Activated CD4-positive, alpha-beta T cell treated with anti-CD3 and anti-CD28 coated beads, Interleukin-2, amount 50 U/mL, for 1 hour (primary cell): ENCODE measurements at regions not wholly inside any gene's neighbourhood (a gene's known extent, or its start where the extent isn't known, plus 50 kb on each side); places are given as distances from the start of the nearest gene placed in this dataset.
"Not testable (repeated sequence)": the region's sequence is repeated elsewhere in the genome, so short reads cannot be mapped to it uniquely, and the experiment has no call there.

Experiments used
- DNase-seq: peaks from one replicate; pipeline ENCODE4 v3.0.0-alpha.2; 2020

DNA sequence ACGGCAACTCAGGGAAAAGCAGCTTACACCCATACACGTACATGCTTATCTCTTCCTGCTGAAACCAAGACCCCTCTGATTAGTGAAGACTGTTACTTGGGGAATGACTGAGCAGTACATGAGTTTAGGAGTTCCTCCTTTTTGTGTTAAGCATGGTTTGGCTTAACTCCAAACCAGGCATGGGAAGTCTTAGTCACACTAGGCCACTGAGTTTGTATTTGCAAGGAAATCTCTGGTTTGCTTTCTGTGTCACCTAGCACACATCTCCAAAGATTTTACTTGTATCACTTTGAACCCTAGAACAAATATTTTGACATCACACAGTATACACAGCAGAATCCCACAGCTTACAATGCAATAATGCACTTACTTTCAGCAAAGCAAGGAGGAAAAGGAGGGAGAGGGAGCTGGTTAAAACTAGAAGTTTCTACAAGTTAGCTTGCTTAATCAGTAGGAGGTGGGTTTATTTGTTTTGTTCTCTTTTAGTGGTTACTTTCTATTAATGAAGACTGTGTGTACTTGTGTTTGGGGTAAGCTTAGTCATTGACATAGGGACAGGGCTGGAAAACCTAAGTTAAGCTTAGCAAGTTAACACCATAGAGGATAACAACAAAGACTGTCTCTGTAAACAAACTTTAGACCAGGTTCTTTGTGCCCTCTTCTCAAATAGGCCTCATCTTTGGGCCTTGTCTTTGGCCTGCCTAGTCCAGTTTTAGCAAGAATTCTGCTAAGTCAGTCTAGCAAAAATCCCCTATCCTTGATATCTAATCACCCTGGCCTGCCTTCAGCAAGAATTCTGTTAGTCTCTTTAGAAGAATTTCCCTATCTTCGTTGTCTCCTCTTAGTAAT lies 219.4 kb downstream of the MREG start:
- no peak for DNase-seq

DNA sequence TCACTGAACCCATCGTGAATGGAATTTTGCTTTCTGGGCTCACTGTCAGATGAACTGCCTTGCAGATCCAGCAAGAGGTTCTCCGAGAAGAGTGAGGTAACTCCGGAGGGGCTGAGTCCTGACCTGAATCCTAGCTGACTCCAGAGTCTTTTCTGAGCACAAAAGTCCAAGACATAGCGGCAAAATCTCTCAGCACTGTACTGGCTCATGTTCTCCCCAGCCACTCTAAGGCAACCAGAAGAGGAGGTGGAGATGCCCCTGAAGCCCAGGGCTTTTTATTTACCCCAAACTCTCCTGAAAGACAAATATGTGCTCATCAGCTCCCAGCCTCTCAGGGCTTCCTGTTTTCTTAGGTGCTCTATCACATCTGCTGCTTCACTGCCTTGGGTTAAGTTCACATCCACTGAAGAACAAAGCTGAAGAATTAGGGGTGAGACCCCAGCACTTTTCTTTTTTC lies 221.8 kb downstream of the MREG start:
- DNase-seq = no peak

DNA sequence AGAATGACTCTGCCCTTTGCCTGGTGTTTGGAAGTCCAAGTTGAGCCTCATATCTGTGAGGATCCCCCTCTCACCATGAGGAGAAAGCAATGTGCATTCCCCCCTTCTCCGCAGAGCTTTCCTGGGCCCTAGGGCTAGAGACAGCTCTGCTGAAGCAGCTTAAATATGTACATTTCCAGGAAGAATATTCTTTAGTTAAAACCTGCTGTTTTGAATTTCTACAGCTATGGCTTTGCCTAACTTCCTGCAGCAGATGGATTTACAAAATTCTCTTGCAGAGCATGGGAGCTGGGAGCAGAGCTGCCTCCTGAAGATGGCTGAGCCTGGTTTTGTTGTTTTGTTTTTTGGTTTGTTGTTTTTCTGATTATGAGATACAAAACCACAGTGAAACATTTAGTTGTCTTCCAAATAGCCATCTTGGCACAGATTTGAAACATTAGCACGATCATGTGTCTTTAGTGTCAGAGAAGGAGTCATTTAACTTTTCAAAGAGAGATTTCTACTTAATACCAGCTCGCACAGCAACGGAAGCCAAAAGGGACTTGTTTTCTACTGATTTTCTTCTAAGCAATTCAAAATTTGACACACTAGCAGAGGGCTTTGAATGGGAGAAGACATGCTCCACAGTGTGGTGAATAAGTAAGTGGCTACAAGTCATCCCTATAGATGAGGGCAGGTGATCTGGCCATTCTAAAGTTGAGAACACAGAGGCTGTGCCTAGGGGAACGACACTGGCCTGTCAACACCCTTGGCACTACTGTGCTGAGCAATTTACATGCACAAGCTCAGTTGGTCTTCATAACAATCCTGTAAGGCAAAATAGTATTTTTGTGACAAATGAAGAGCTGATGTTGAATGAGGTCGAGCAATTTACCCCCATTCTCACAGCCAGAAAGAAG lies 222.6 kb downstream of the MREG start:
- DNase-seq = no peak

DNA sequence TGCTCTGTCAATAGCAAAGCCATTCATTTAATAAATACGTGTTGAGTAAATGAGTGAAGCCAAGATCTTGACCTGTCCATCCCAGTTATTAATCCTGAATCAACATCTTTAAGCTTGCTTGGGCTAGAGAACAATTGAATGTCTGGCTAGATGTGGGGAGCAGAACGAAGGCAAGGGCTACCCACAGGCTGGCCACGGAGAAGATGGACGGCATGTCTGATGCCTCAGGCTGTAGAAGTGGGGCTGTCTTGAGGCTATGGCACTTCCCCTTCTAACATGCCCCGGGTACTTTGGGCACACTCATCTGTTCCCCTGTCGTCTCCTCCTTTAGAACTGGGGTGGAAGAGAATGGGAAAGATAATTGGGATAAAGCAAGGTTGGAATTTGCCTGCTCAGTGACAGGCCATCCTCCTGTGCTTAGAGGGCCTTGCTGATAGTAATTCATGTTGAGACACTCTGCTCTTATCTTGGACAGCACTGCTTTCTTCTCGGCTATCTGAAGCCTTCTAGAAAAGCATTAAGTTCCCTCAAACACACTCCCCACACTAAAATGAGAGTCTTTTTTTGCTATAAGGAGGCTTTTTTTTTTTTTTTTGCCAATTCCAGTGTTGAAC lies 225.7 kb downstream of the MREG start:
- no peak for DNase-seq

DNA sequence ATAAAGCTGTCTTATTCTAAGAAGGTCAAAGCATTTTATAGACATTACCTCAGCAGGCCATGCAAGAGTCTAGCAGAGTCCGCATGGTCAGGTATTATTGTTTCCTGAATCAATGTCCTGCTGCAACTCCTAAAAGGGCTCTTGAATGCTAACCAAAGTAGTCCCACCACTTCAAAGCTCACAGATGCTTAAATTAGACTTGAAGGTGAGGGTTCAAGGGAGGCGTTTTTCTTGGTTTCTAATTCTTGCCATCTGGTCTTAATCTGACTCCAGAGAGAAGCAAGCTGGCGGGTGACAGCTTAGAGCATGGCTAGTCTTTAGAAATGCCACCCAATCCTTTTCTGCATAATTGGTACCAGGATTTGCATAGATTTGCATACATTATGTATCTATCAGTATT lies 226.3 kb downstream of the MREG start:
- DNase-seq = no peak

DNA sequence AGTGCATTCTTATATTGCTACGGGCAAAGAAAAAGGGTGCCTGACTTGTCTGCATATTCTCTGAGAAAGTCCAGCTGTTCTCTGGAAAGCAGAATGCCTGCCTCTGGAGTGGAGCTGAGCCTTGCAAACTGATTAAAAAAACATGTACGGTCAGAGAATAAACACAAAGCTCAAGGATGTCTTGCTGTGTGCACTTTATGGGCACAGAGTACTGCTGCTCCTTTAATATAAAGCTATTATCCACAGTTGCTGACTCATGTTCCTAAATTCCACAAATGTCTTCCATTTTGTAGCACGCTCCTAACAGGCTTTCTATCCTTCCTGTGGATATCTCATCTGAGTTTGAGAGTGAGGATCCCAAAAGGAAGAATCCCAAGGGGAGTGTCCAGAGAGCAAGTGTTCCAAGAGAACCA lies 229.0 kb downstream of the MREG start:
- no peak for DNase-seq

DNA sequence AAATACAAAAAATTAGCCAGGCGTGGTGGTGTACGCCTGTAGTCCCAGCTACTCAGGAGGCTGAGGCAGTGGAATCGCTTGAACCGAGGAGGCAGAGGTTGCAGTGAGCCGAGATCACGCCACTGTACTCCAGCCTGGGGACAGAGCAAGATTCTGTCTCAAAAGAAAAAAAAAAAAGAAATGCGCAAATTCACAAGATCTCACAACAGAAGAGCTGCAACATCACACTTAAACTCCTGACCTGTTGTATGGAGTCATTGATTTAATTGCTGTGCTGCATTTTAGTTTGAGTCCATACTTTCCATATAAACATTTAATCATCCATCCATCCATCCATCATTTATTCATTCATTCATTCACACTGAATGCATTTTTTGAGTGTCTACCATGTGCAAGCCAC lies 229.7 kb downstream of the MREG start:
- DNase-seq = not testable (repeated sequence)

DNA sequence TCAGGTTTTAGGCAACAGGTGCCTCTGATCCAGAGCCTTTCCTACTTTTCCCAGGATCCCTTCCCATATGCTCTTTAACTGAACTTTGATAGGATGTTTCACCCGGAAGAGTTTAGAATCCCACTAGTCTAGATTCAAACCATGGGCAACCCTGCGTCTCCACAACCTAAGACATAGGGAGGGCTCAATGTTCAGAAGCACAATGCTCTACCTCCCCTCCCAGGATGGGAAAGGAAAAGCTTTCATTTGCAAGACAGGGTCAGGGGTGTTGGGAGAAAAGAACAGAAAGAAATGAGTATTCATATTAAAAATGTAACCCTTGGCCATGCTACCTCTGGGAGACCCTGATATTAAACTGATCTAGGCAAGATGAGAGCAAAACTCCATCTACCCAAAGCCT lies 230.4 kb downstream of the MREG start:
- DNase-seq = no peak

DNA sequence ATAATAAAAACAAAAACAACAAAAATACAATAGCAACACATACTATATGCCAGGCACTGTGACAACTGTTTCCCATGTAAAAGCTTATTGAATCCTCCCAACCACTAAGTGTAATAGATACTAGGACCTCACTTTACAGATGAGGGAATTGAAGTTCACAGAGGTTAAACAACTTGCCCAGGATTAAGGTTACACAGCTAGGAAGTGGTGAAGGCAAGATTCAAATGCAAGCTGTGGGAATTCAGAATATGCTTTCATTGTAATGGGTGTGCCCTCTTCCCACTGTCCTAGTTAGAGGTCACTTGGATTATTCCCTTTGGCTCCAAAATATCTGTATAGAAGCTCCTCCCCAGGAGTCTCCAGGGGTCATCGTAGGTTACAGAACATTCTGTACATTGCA lies 231.1 kb downstream of the MREG start:
- no peak for DNase-seq

DNA sequence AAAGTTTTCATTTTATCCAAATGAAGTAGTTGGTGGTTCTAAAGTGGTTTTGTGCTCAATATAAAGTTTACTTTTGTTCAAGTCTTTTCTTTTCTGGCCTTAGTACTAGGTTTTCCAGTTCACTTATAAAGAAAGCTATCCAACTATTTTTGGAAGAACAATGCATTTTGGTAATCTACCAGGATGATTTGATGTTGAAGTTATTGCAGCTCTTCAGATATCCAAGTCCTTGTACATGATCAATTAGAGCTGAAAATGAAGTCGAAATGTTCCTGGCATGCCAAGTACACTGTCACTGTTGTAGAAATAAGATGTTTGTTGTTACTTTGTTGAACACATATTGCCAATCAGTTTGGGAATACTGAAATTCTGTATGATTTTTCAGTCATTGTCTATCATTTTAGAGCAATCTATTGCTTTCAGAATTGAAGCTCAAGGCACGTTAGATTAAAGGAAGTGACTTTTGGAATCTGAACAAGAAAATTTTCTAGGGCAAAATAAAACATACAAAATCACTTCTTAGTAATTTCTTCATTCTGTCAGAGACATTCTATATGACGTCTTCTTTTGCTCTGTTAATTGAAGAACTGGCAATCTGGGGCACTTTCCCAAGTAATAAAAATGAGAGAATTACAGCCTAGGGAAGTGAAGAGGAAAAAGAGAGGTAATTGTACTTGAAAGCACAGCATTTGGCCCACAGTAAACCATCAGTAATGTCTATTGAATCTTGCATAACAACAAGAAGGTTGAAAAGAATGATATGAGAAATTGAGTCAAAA lies 232.3 kb downstream of the MREG start:
- no peak for DNase-seq

DNA sequence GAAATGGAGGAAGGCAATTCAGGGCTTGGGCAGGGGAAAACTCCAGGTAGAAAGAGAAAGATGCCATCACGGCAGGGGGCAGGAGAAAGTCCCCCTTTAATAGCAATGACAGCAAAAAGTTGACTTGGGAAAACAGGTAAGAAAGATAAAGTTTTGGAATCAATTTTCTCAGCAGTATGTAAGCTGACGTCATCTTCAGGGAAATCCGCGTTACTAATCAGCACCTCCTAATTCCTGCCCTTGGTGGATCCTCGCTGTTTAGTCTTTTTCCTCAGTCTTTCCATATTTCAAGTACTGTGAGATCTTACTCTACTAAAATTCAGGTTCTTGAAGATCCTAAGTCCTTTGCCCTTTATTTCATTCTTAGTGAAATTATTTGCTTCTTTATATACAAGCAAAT lies 233.0 kb downstream of the MREG start:
- DNase-seq = no peak

DNA sequence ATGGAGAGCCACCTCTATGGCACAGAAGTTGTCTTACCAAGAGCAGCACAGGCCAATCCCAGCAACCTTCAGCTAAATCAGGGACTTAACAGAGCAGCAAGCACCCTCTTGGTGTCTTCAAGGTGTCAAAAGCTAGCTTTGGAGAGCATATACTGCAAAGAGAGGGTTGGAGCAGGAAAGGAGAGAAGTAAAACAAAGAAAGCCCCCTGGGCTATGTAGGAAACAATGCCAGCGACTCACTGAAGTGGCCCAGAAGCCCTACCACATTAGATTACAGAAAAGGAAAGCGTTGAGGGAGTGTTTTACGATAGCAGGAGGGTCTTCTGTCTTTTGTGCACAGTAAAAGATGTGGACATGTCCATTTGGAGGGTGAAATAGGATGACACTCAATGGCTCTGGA lies 233.4 kb downstream of the MREG start:
- DNase-seq = no peak

DNA sequence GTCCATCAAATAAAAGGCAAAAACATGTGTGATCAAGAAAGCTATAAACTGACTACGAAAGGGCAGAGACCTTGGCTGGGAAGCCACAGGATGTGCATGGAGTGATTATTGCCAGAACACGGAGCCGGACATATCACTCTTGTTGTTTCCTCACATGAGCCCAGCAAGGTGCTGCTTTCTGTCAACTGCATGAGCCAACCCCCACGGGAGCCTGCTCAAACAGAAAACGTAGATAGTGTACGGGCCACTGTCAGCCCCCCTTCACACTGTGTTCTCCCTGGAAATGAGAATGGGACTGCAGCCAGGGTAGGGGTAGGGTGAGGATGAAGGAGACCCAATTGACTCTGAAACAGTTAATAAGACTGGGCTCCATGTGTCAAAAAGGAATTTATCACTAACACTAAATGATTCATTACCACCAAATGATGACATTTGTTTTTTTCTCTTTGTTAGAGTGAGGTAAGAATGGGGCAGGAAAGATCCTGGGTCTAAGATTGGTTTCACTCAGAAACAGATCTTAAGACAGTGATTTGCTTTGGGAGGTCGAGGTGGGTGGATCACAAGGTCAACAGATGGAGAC lies 235.8 kb downstream of the MREG start:
- DNase-seq = no peak

DNA sequence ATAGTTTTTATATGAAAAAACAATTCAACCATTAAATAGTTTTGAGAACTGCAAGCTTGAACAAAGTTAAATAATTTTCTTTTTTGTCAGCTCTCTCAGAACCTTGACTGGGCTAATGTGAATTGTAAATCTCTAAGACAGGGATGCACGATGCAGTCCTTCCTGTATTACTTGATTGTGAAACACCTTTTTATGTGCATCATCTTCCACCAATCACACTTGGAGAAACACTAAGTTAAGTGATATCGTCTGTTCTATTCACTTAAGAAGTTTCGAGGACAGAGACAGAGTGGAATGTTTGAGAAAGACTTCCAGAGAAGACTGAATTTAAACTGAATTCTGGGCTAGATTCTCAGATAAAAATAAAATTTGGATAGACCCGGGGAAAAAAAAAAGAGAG lies 238.2 kb downstream of the MREG start:
- no peak for DNase-seq

DNA sequence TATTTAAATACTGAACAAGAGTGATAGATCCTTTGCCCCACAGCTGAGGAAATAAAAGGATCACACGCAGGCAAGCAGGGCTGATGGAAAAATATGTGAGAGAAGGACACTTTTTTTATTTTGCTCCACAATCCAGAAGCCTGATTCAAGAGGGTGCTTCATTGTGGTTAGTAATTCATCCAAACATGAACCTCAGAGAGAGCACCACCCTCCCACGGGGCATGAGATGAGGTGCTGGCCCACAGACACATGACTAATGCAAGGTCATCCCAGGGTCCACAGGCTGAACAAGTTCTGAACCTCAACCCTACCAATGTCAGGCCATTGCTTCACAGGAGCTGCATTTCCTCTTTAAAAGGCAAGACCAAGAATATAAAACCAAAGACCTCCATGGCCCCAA lies 239.6 kb downstream of the MREG start:
- DNase-seq = no peak

DNA sequence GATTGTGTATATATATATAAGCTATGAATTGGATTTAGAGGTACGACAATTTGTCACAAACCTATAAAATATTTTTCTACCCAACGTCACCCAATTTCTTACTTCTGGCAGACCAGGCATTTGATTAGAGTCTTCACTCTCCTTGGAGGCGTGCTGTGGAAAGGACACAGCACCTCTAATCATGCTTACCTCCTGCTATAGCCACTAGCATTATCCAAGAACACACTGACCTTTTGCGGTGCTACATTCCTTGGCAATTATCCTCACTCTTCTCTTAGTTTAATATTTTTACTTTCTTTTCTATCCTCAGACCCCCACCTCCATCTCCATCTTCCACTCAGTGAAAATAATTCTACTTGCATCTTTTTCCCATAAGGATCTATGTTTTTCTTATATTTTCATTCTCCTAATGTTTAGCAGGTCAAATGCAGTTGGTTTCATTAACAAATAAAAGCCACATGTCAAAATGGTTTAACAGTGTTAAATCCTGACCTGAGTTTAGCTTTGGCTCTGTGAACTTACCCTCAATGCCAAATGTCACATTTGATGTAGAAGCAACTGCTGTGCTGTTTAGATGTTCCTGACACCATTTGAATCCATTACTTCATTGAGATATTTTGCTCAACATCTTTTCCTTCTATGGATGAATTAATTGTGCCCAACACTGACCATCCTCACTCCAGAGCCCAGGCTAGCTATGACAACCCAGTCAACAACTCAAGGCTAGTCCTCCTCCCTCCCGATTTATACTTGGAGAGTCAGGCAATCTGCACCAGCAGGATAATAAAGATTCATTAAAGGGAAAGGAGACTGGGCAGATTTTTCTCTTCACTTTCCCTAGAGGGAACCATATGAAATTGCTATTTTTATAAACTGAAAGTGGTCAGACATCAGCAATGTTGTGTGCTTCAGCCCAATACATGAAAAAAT lies 240.5 kb downstream of the MREG start:
- no peak for DNase-seq

DNA sequence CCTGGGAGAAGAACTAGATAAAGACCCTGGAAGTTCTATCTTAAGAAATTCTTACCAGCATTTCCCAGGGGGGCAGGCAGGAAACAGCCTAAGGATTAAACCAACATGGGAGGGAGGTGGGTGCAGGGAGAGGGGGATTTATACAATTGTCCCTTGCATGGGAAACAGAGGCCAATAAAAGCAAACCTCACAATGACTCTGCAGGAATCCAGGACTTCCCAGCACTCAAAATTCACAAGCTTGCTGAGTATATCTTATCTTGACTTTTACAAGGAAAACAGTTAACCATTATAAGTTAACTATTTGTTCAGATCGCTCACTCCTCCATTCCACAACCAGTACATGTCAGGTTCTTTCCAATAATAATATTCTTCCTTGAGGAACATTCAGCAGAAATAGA lies 241.3 kb downstream of the MREG start:
- DNase-seq = no peak

DNA sequence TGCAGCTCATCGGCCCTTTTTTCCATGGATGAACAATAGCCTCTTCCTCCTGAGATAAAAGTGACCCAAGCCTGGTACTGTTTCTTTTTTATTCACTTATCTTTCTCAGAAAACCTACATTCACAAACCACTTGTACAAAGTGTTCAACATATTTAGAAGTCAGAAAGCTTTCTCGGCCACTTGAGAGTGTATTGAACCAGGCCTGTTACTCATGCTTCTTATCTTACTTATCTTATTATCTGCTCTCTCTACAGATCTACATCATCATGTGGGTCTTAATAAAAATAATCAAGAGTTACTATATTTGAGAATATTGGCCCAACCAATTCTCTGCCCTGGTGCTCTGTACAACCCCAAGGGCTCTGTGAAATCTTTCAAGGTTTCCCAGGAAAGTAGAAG lies 242.1 kb downstream of the MREG start:
- DNase-seq = no peak

DNA sequence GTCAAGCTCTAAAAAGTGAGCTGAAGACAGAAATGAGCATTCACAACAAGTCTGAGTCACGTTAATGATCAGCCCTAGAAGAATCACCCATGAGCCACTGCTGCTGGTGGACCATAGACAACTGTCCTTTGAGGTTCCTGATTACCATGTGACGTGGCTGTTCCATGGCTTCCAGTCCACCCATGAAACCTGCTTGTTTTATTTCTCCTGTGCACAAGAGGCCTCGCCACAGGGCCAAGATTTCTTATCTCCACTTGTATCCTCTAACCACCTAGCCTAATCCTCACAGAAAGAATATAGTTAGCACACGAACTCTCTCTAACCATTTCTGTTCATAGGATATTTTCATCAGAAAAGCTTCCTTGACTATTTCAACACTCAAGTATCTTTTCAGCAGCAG lies 242.7 kb downstream of the MREG start:
- DNase-seq = no peak

DNA sequence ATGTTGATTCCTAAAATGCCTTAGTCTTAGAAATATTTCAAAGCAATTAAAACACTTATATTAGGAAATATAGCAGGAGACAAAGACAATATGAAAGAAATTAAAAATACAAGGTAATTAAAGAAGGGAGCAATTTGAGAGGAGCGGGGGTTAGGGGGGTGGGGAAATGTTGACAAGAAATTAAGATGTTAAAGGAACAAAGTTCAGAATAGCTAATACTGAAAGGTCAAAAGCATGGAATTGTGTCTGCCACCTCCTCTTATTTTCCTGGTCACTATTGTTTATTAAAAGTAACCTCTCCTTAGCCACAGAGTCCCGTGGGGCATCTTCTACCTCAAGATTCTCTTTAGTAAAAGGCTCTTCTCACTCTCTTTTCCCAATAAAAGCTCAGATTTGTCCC lies 244.1 kb downstream of the MREG start:
- DNase-seq = no peak

DNA sequence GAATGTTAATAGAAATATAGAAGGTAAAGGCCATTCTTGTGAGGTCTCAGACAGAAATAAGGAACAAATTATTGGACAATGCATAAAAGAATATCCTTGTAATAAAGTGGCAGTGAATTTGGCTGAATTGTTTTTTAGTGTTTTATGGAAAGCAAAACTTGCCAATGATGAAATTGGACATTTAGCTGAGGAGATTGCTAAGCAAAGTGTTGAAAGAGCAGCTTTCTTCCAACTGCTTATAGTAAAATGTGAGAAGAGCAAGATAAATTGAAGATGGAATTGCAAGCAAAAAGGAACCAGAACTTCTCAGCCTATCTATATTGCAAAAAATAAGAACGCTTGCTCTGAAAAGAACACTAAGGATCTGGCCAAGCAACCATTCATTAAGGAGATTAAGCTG lies 245.7 kb downstream of the MREG start:
- DNase-seq = no peak
